SU-DHL-6 (cell line): ENCODE measurements at regions not wholly inside any gene's neighbourhood (a gene's known extent, or its start where the extent isn't known, plus 50 kb on each side); places are given as distances from the start of the nearest gene placed in this dataset.

ENCODE experiments used
- EZH2phosphoT487 ChIP-seq: fragments of 200-600 bp; sonication (generic), shearing (Covaris generic); conservative IDR thresholded peaks from 2 replicates; pipeline ENCODE4 v1.6.1; 2018; ENCODE audit warnings: mild to moderate bottlenecking, antibody characterized with exemption, low read length, moderate library complexity, mixed read lengths
- TF ChIP-seq, protein P1 (sequence below): fragments of 200-600 bp; sonication (generic); IDR thresholded peaks from one replicate; pipeline ENCODE4 v1.5.1; 2017; ENCODE audit warnings: antibody characterized with exemption, mild to moderate bottlenecking, low read length, moderate library complexity; ENCODE audit not compliant: insufficient read depth, poor library complexity, severe bottlenecking

DNA sequence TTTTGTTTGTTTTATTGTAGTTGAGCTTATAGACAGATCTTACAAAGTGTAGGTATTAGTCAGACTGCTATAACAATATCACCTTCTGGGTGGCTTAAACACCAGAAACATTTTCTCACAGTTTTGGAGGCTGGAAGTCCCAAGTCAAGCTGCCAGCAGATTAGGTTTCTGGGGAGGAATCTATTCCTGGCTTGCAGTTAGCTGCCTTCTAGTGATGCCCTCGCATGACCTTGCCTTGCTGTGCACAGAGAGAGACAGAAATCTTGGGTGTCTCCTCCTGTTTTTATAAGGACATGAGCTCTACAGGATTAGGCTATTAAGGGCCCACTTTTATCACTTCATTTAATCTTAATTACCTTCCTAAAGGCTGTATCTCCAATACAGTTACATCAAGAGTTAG, 1635.2 kb downstream of the FAM181B start:
- TF ChIP-seq, protein P1, sequence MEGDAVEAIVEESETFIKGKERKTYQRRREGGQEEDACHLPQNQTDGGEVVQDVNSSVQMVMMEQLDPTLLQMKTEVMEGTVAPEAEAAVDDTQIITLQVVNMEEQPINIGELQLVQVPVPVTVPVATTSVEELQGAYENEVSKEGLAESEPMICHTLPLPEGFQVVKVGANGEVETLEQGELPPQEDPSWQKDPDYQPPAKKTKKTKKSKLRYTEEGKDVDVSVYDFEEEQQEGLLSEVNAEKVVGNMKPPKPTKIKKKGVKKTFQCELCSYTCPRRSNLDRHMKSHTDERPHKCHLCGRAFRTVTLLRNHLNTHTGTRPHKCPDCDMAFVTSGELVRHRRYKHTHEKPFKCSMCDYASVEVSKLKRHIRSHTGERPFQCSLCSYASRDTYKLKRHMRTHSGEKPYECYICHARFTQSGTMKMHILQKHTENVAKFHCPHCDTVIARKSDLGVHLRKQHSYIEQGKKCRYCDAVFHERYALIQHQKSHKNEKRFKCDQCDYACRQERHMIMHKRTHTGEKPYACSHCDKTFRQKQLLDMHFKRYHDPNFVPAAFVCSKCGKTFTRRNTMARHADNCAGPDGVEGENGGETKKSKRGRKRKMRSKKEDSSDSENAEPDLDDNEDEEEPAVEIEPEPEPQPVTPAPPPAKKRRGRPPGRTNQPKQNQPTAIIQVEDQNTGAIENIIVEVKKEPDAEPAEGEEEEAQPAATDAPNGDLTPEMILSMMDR: no peak
- no peak for TF ChIP-seq EZH2phosphoT487
